Peyer's patch (tissue), 4 donors: ENCODE measurements at regions not wholly inside any gene's neighbourhood (a gene's known extent, or its start where the extent isn't known, plus 50 kb on each side); places are given as distances from the start of the nearest gene placed in this dataset.

Experiments used
- POLR2A ChIP-seq, 2 donors: fragments of 450-650 bp; IDR thresholded peaks; one replicate each; pipeline ENCODE4 v1.5.1; 2017; ENCODE audit warnings: antibody characterized with exemption in 2 of 2, mild to moderate bottlenecking in 2 of 2, moderate library complexity in 2 of 2
- TF ChIP-seq, protein P1 (sequence below), 6 experiments: fragments of 450-650 bp in 4 of 6; fragments of 200-600 bp in 2 of 6; sonication (generic) in 1 of 6; IDR thresholded peaks; one replicate each; pipeline ENCODE4 v1.5.1; 2017 to 2019; ENCODE audit warnings: antibody characterized with exemption in 6 of 6, mild to moderate bottlenecking in 3 of 6, moderate library complexity in 1 of 6

DNA sequence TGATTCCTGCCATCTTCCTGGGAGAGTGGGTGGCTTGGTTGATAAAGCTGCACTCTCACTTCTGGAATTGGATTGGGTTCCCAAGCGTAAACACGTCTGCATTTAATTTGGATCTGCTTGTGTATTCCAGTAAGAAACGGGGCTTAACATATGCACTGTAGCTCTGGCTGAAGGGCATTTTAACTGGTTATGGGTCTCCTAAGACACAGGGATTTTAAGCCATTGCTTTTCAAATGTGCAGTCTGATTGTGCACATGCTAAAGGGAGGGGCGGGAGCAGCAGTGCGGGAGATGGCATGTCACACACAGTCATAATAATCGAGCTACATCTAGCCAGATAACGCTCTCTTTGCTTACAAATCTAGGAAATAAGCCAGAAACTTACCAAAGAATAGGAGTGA is 247.3 kb upstream of the LYZL1 start:
- TF ChIP-seq, protein P1, sequence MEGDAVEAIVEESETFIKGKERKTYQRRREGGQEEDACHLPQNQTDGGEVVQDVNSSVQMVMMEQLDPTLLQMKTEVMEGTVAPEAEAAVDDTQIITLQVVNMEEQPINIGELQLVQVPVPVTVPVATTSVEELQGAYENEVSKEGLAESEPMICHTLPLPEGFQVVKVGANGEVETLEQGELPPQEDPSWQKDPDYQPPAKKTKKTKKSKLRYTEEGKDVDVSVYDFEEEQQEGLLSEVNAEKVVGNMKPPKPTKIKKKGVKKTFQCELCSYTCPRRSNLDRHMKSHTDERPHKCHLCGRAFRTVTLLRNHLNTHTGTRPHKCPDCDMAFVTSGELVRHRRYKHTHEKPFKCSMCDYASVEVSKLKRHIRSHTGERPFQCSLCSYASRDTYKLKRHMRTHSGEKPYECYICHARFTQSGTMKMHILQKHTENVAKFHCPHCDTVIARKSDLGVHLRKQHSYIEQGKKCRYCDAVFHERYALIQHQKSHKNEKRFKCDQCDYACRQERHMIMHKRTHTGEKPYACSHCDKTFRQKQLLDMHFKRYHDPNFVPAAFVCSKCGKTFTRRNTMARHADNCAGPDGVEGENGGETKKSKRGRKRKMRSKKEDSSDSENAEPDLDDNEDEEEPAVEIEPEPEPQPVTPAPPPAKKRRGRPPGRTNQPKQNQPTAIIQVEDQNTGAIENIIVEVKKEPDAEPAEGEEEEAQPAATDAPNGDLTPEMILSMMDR (IDR thresholded peaks at IDR 0.05): no peak
- TF ChIP-seq POLR2A (IDR thresholded peaks at IDR 0.05): no peak
